Activated naive CD4-positive, alpha-beta T cell treated with Interleukin-2 at 50 U/mL for 16 hours (primary cell): ENCODE measurements at regions not wholly inside any gene's neighbourhood (a gene's known extent, or its start where the extent isn't known, plus 50 kb on each side); places are given as distances from the start of the nearest gene placed in this dataset.
"Not testable (repeated sequence)": the region's sequence is repeated elsewhere in the genome, so short reads cannot be mapped to it uniquely, and the experiment has no call there.

Experiments
- DNase-seq: peaks from one replicate; pipeline ENCODE4 v3.0.0-alpha.2; 2020

- DNase-seq, result no peak
These were observed 220.3 kb downstream of the SEC23IP start for GRCh38 chr10:120112809-120113208.

- DNase-seq, result no peak
These were observed 223.4 kb downstream of the SEC23IP start for GRCh38 chr10:120115959-120116358.

- DNase-seq, result no peak
These were observed 229.2 kb downstream of the SEC23IP start for GRCh38 chr10:120121768-120122167.

GRCh38 chr10:120131183-120131582 lies 238.7 kb downstream of the SEC23IP start:
- DNase-seq, result no peak

- DNase-seq, result no peak
These were observed 240.3 kb downstream of the SEC23IP start for GRCh38 chr10:120132811-120133210.

GRCh38 chr10:120138689-120139088 lies 246.2 kb downstream of the SEC23IP start:
- DNase-seq, result no peak

GRCh38 chr10:120145107-120145506 lies 252.6 kb downstream of the SEC23IP start:
- DNase-seq, result no peak

GRCh38 chr10:120156614-120157274 lies 264.2 kb downstream of the SEC23IP start:
- no peak for DNase-seq

GRCh38 chr10:120161111-120161510 lies 268.6 kb downstream of the SEC23IP start:
- DNase-seq, result no peak

- DNase-seq, result no peak
These were observed 269.9 kb downstream of the SEC23IP start for GRCh38 chr10:120162471-120162870.

GRCh38 chr10:120172356-120172755 lies 279.8 kb downstream of the SEC23IP start:
- no peak for DNase-seq

GRCh38 chr10:120174491-120174890 lies 282.0 kb downstream of the SEC23IP start:
- no peak for DNase-seq

- no peak for DNase-seq
These were observed 279.7 kb upstream of the PLPP4 start for GRCh38 chr10:120177330-120177729.

GRCh38 chr10:120180160-120180559 lies 276.9 kb upstream of the PLPP4 start:
- DNase-seq, result no peak

- DNase-seq, result no peak
These were observed 275.9 kb upstream of the PLPP4 start for GRCh38 chr10:120181154-120181553.

GRCh38 chr10:120182431-120182830 lies 274.6 kb upstream of the PLPP4 start:
- no peak for DNase-seq

- DNase-seq, result no peak
These were observed 273.5 kb upstream of the PLPP4 start for GRCh38 chr10:120183546-120183945.

- DNase-seq, result no peak
These were observed 272.3 kb upstream of the PLPP4 start for GRCh38 chr10:120184547-120185337.

- DNase-seq, result no peak
These were observed 270.5 kb upstream of the PLPP4 start for GRCh38 chr10:120186506-120186905.

- not testable (repeated sequence) for DNase-seq
These were observed 269.9 kb upstream of the PLPP4 start for GRCh38 chr10:120187168-120187567.

GRCh38 chr10:120188950-120189349 lies 268.1 kb upstream of the PLPP4 start:
- no peak for DNase-seq

GRCh38 chr10:120195984-120196712 lies 260.9 kb upstream of the PLPP4 start:
- no peak for DNase-seq

GRCh38 chr10:120204877-120205276 lies 252.2 kb upstream of the PLPP4 start:
- no peak for DNase-seq
